Breast epithelium (tissue), 4 donors: ENCODE measurements at regions not wholly inside any gene's neighbourhood (a gene's known extent, or its start where the extent isn't known, plus 50 kb on each side); places are given as distances from the start of the nearest gene placed in this dataset.

Experiments used
- DNase-seq, 2 donors: peaks; one replicate each; pipeline ENCODE4 v3.0.0-alpha.2; 2019; ENCODE audit warnings: low spot score in 2 of 2
- H3K27ac ChIP-seq, 2 donors: fragments of 200-600 bp; sonication (generic) in 1 of 2; one replicate each; pipeline ENCODE4 v1.5.1; 2016 to 2019; ENCODE audit warnings: mild to moderate bottlenecking in 1 of 2
- H3K27me3 ChIP-seq, 2 donors: fragments of 200-600 bp; sonication (generic) in 1 of 2; one replicate each; pipeline versions ENCODE4 v1.5.1 to v1.6.0; 2017 to 2019; ENCODE audit warnings: control low read depth in 1 of 2, mild to moderate bottlenecking in 1 of 2
- H3K36me3 ChIP-seq: fragments of 200-600 bp; one replicate; pipeline ENCODE4 v1.5.1; 2019
- H3K4me1 ChIP-seq, 2 donors: fragments of 200-600 bp; sonication (generic); one replicate each; pipeline ENCODE4 v1.5.1; 2016 to 2019; ENCODE audit warnings: control low read depth in 1 of 2
- H3K4me3 ChIP-seq, 3 donors: fragments of 200-600 bp; sonication (generic); 1 replicate in 2 of 3; 2 replicates in 1 of 3; pipeline ENCODE4 v1.5.1; 2016 to 2019; ENCODE audit warnings: mild to moderate bottlenecking in 3 of 3, moderate library complexity in 2 of 3
- H3K9me3 ChIP-seq, 2 donors: fragments of 200-600 bp; sonication (generic) in 1 of 2; one replicate each; pipeline ENCODE4 v1.5.1; 2016 to 2019; ENCODE audit warnings: control low read depth in 1 of 2
- POLR2A ChIP-seq: fragments of 450-650 bp; IDR thresholded peaks from one replicate; pipeline ENCODE4 v1.6.1; 2016; ENCODE audit warnings: antibody characterized with exemption, mild to moderate bottlenecking, moderate library complexity
- POLR2AphosphoS5 ChIP-seq, 3 donors: sonication (generic); formaldehyde crosslinking; IDR thresholded peaks; one replicate each; pipeline ENCODE4 v1.6.1; 2017; ENCODE audit warnings: antibody characterized with exemption in 3 of 3
- intact Hi-C: fragments of 100-400 bp; cut with DNase I; formaldehyde crosslinking; loops from one replicate; pipeline ENCODE4 v1.15.1; 2023; ENCODE audit warnings: low total_unique reads
- TF ChIP-seq, protein P1 (sequence below), 3 donors: fragments of 450-650 bp; IDR thresholded peaks; one replicate each; pipeline ENCODE4 v1.5.1; 2016 to 2017; ENCODE audit warnings: antibody characterized with exemption in 3 of 3, mild to moderate bottlenecking in 3 of 3, moderate library complexity in 3 of 3

DNA sequence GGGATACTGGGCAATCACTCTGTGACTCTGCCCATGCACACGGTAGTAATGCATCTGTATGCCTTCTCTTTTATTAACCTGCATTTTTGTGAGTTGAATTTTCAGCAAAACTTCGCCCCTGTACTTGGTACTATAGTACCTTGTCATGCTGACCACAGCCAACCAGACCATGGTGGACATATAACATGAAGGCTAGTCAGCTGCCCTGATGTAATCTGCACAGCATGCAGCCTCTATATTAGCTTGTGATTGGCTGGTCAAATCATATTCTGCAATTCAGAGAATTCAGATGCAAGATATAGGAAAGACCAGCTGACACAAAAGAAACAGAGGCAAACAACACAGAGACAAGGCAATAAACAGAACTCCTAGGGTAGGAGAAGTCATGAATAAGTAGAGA is 200.9 kb upstream of the JARID2 start:
- intact Hi-C loops = loop anchor here (1.0 to 5.0 kb wide), 2 partner anchors 36 to 297 kb away; no protein-coding TSS in a partner anchor

DNA sequence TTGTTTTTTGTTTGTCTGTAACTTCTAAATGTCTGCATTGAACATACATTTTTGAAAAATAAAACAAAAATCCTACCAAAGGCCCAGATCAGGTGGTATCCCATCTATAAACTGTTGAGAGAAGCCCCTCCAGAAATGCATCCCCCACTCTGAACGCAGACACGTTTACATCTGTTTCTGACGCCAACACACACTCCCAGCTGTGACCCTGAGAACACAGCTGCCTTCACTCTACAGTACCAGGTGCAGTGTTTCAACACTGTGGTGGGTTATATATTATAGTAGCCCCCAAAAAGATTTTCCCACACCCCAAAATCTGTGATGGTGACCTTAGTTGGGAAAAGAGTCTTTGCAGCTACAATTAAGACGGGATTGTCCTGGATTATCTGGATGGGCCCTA is 199.1 kb upstream of the JARID2 start:
- Histone ChIP-seq H3K27me3 (no peaks in the 10 kb centered on the region), H3K36me3 (no peaks in the 10 kb centered on the region), H3K4me1 (no peaks in the 10 kb centered on the region), H3K27ac (no peak overlapping the region), H3K9me3 (no peaks in the 10 kb centered on the region), H3K4me3 (no peak overlapping the region)
- DNase-seq = no peak
- intact Hi-C loops = no loop called here
- TF ChIP-seq POLR2A (no peak), POLR2AphosphoS5 (IDR thresholded peaks at IDR 0.05) (no peak)
- TF ChIP-seq, protein P1, sequence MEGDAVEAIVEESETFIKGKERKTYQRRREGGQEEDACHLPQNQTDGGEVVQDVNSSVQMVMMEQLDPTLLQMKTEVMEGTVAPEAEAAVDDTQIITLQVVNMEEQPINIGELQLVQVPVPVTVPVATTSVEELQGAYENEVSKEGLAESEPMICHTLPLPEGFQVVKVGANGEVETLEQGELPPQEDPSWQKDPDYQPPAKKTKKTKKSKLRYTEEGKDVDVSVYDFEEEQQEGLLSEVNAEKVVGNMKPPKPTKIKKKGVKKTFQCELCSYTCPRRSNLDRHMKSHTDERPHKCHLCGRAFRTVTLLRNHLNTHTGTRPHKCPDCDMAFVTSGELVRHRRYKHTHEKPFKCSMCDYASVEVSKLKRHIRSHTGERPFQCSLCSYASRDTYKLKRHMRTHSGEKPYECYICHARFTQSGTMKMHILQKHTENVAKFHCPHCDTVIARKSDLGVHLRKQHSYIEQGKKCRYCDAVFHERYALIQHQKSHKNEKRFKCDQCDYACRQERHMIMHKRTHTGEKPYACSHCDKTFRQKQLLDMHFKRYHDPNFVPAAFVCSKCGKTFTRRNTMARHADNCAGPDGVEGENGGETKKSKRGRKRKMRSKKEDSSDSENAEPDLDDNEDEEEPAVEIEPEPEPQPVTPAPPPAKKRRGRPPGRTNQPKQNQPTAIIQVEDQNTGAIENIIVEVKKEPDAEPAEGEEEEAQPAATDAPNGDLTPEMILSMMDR (IDR thresholded peaks at IDR 0.05) = no peak

More for the DNA sequence above, 200.9 kb upstream of the JARID2 start:
- DNase-seq = no peak
- H3K4me1 ChIP-seq = no peaks in the 10 kb centered on the region
- H3K27me3 ChIP-seq = no peaks in the 10 kb centered on the region
- no peak overlapping the region for H3K27ac ChIP-seq
- no peaks in the 10 kb centered on the region for H3K36me3 ChIP-seq
- H3K9me3 ChIP-seq = no peaks in the 10 kb centered on the region
- H3K4me3 ChIP-seq = no peak overlapping the region
- no peak for TF ChIP-seq POLR2A
- TF ChIP-seq POLR2AphosphoS5 (IDR thresholded peaks at IDR 0.05) = no peak

DNA sequence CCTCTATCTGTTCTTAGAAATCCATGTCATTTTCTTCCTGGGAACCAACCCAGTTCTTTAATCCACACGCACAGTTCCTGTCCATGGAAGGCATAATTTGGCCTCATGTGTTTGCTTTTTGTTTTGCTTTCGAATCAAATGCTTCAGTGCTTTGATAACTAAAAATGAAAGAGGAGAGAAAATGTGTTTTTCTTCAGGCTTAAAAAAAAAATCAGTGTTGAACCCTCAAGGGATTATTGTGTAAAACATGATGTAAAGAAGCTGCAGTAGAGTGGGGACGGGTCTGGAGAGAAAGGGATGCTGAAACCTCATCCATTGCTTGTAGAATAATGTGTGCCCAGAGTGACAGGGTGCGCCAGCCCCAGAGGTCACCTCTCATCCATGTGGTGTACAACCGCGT is 197.5 kb upstream of the JARID2 start:
- TF ChIP-seq POLR2AphosphoS5 (IDR thresholded peaks at IDR 0.05) (no peak), POLR2A (no peak)
- TF ChIP-seq, protein P1 (IDR thresholded peaks at IDR 0.05) = no peak
- Histone ChIP-seq H3K27me3 (no peaks in the 10 kb centered on the region), H3K27ac (no peak overlapping the region), H3K4me3 (no peak overlapping the region), H3K4me1 (no peaks in the 10 kb centered on the region), H3K9me3 (no peaks in the 10 kb centered on the region), H3K36me3 (no peaks in the 10 kb centered on the region)
- intact Hi-C loops = no loop called here
- no peak for DNase-seq

DNA sequence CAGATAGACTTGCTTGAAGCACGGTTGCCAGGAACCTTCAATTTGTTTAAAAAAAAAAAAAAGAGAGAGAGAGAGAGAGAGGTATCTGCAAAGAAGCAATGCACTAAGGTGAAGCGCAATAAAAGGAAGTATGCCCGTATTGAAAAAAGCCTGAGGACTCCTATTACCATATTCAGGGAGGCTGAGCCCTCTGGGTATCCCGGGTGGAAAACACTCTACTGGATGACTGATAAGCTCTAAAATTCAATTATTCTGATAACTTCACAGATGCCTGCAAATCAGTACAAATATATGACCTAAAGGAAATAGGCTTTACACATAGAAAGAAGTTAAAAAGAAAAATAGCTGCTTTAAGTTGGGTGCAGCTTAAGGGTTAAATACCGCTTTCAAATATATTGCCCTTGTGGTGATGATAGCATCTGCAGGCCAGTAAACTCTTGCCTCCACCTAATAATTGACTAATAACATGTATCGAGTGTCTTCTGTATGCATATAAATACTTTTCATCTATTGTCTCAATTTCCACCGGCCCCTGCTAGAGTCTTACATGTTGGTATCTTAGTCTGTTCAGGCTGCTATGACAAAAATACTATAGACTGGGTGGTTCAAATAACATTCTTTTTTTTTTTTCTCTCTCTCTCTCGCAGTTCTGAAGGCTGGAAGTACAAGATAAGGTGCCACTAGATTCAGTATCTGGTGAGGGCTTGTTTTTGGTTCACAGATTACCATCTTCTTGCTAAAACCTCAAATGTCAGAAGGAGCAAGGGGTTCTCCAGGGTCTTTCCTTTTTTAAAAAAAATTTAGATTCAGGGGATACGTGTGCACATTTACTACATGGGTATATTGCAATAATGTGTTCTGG is 187.4 kb upstream of the JARID2 start:
- intact Hi-C loops = no loop called here
- no peaks in the 10 kb centered on the region for H3K36me3 ChIP-seq
- no peaks in the 10 kb centered on the region for H3K27me3 ChIP-seq
- H3K4me3 ChIP-seq = no peak overlapping the region
- TF ChIP-seq, protein P1 (IDR thresholded peaks at IDR 0.05) = no peak
- TF ChIP-seq POLR2AphosphoS5 (IDR thresholded peaks at IDR 0.05) (no peak), POLR2A (no peak)
- peaks cover 0 to 11% of the 10 kb centered on the region in 2 donors for H3K9me3 ChIP-seq
- no peak for DNase-seq
- no peak overlapping the region for H3K27ac ChIP-seq
- no peaks in the 10 kb centered on the region for H3K4me1 ChIP-seq

DNA sequence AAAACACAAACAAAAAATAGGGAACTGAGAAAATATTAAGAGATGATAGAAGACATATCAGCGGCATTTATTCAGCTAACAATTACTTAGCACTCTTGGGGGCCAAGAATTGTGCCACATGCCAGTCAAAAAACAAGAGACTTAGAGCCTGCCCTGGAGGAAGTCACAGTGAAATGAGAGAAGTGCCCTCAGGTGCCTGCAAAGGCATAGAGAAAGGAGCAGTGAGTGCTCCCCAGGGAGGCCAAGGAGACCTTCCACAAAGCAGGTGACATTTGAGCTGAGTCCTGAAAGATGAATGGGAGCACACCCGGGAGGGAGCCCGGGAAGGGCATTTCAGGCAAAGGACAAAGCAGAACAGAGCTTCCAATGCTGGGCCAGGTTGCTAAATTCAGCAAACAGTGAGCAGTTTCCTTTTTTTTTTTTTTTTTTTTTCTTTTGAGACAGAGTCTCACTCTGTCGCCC is 184.7 kb upstream of the JARID2 start:
- no peak overlapping the region for H3K27ac ChIP-seq
- TF ChIP-seq, protein P1 (IDR thresholded peaks at IDR 0.05) = no peak
- TF ChIP-seq POLR2A = no peak
- no peak for TF ChIP-seq POLR2AphosphoS5 (IDR thresholded peaks at IDR 0.05)
- H3K27me3 ChIP-seq = no peaks in the 10 kb centered on the region
- intact Hi-C loops = no loop called here
- no peak for DNase-seq
- H3K36me3 ChIP-seq = no peaks in the 10 kb centered on the region
- H3K4me3 ChIP-seq = no peak overlapping the region
- H3K9me3 ChIP-seq = peaks cover 0 to 11% of the 10 kb centered on the region in 2 donors
- no peaks in the 10 kb centered on the region for H3K4me1 ChIP-seq
